ENCODE measurements at regions not wholly inside any gene's neighbourhood (a gene's known extent, or its start where the extent isn't known, plus 50 kb on each side); places are given as distances from the start of the nearest gene placed in this dataset.

GRCh38 chr6:140011537-140011936, 637.1 kb upstream of the CITED2 start:
- TF ChIP-seq, protein P1, sequence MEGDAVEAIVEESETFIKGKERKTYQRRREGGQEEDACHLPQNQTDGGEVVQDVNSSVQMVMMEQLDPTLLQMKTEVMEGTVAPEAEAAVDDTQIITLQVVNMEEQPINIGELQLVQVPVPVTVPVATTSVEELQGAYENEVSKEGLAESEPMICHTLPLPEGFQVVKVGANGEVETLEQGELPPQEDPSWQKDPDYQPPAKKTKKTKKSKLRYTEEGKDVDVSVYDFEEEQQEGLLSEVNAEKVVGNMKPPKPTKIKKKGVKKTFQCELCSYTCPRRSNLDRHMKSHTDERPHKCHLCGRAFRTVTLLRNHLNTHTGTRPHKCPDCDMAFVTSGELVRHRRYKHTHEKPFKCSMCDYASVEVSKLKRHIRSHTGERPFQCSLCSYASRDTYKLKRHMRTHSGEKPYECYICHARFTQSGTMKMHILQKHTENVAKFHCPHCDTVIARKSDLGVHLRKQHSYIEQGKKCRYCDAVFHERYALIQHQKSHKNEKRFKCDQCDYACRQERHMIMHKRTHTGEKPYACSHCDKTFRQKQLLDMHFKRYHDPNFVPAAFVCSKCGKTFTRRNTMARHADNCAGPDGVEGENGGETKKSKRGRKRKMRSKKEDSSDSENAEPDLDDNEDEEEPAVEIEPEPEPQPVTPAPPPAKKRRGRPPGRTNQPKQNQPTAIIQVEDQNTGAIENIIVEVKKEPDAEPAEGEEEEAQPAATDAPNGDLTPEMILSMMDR (IDR thresholded peaks at IDR 0.05) = no peak
- no peak for TF ChIP-seq EZH2phosphoT487 (IDR thresholded peaks at IDR 0.05)
